ENCODE measurements at regions not wholly inside any gene's neighbourhood (a gene's known extent, or its start where the extent isn't known, plus 50 kb on each side); places are given as distances from the start of the nearest gene placed in this dataset.

GRCh38 chr13:34647379-34648150 is 294.5 kb upstream of the NBEA start:
- no peak for DNase-seq (ENCODE audit: low read depth in 2 of 3, low spot score in 2 of 3)

- no peak for DNase-seq (ENCODE audit: low read depth in 2 of 3, low spot score in 2 of 3)
Measured at GRCh38 chr13:34654203-34654602, 287.9 kb upstream of the NBEA start.

GRCh38 chr13:34654647-34655046 is 287.4 kb upstream of the NBEA start:
- DNase-seq (ENCODE audit: low read depth in 2 of 3, low spot score in 2 of 3): no peak

GRCh38 chr13:34655554-34655953 is 286.5 kb upstream of the NBEA start:
- DNase-seq (ENCODE audit: low read depth in 2 of 3, low spot score in 2 of 3): no peak

- DNase-seq (ENCODE audit: low read depth in 2 of 3, low spot score in 2 of 3): no peak
Measured at GRCh38 chr13:34657716-34658115, 284.4 kb upstream of the NBEA start.

- DNase-seq (ENCODE audit: low read depth in 2 of 3, low spot score in 2 of 3): no peak
Measured at GRCh38 chr13:34667286-34668218, 274.5 kb upstream of the NBEA start.

GRCh38 chr13:34671137-34671536 is 270.9 kb upstream of the NBEA start:
- no peak for DNase-seq (ENCODE audit: low read depth in 2 of 3, low spot score in 2 of 3)

- no peak for DNase-seq (ENCODE audit: low read depth in 2 of 3, low spot score in 2 of 3)
Measured at GRCh38 chr13:34672631-34673030, 269.4 kb upstream of the NBEA start.

- no peak for DNase-seq (ENCODE audit: low read depth in 2 of 3, low spot score in 2 of 3)
Measured at GRCh38 chr13:34675626-34676025, 266.4 kb upstream of the NBEA start.

- DNase-seq (ENCODE audit: low read depth in 2 of 3, low spot score in 2 of 3): no peak
Measured at GRCh38 chr13:34678154-34678553, 263.9 kb upstream of the NBEA start.

GRCh38 chr13:34681405-34681955 is 260.6 kb upstream of the NBEA start:
- DNase-seq (ENCODE audit: low read depth in 2 of 3, low spot score in 2 of 3): no peak

- DNase-seq (ENCODE audit: low read depth in 2 of 3, low spot score in 2 of 3): no peak
Measured at GRCh38 chr13:34695063-34695462, 247.0 kb upstream of the NBEA start.

- no peak for DNase-seq (ENCODE audit: low read depth in 2 of 3, low spot score in 2 of 3)
Measured at GRCh38 chr13:34696296-34696695, 245.8 kb upstream of the NBEA start.

- DNase-seq (ENCODE audit: low read depth in 2 of 3, low spot score in 2 of 3): no peak
Measured at GRCh38 chr13:34696741-34697140, 245.3 kb upstream of the NBEA start.

GRCh38 chr13:34698945-34699344 is 243.1 kb upstream of the NBEA start:
- DNase-seq (ENCODE audit: low read depth in 2 of 3, low spot score in 2 of 3): no peak

- no peak for DNase-seq (ENCODE audit: low read depth in 2 of 3, low spot score in 2 of 3)
Measured at GRCh38 chr13:34700155-34700554, 241.9 kb upstream of the NBEA start.

- no peak for DNase-seq (ENCODE audit: low read depth in 2 of 3, low spot score in 2 of 3)
Measured at GRCh38 chr13:34701919-34702318, 240.2 kb upstream of the NBEA start.

GRCh38 chr13:34708566-34709313 is 233.3 kb upstream of the NBEA start:
- no peak for DNase-seq (ENCODE audit: low read depth in 2 of 3, low spot score in 2 of 3)

GRCh38 chr13:34719060-34719875 is 222.8 kb upstream of the NBEA start:
- DNase-seq (ENCODE audit: low read depth in 2 of 3, low spot score in 2 of 3): no peak

GRCh38 chr13:34720618-34721017 is 221.5 kb upstream of the NBEA start:
- no peak for DNase-seq (ENCODE audit: low read depth in 2 of 3, low spot score in 2 of 3)

Data from activated CD8-positive, alpha-beta memory T cell treated with anti-CD3 and anti-CD28 coated beads for 48 hours (primary cell).